GM12873 (cell line): ENCODE measurements at regions not wholly inside any gene's neighbourhood (a gene's known extent, or its start where the extent isn't known, plus 50 kb on each side); places are given as distances from the start of the nearest gene placed in this dataset.

ENCODE experiments used
- CTCF ChIP-seq: IDR thresholded peaks from 2 replicates; pipeline ENCODE4 v1.5.1; 2012; ENCODE audit warnings: low read depth, mild to moderate bottlenecking, moderate library complexity, low read length, control low read depth; ENCODE audit not compliant: insufficient read depth; ENCODE audit errors: missing control alignments

- TF ChIP-seq CTCF = no peak
These were observed 251.0 kb downstream of the UQCRFS1 start for GRCh38 chr19:28961772-28962500.

- no peak for TF ChIP-seq CTCF
These were observed 251.8 kb downstream of the UQCRFS1 start for GRCh38 chr19:28960986-28961705.

GRCh38 chr19:28960586-28960985, 252.4 kb downstream of the UQCRFS1 start:
- no peak for TF ChIP-seq CTCF

- no peak for TF ChIP-seq CTCF
These were observed 256.0 kb downstream of the UQCRFS1 start for GRCh38 chr19:28956961-28957360.

- no peak for TF ChIP-seq CTCF
These were observed 256.5 kb downstream of the UQCRFS1 start for GRCh38 chr19:28956421-28956820.

- no peak for TF ChIP-seq CTCF
These were observed 263.4 kb downstream of the UQCRFS1 start for GRCh38 chr19:28949535-28949934.

GRCh38 chr19:28949027-28949426, 263.9 kb downstream of the UQCRFS1 start:
- TF ChIP-seq CTCF = no peak
